ENCODE measurements at regions not wholly inside any gene's neighbourhood (a gene's known extent, or its start where the extent isn't known, plus 50 kb on each side); places are given as distances from the start of the nearest gene placed in this dataset.

DNA sequence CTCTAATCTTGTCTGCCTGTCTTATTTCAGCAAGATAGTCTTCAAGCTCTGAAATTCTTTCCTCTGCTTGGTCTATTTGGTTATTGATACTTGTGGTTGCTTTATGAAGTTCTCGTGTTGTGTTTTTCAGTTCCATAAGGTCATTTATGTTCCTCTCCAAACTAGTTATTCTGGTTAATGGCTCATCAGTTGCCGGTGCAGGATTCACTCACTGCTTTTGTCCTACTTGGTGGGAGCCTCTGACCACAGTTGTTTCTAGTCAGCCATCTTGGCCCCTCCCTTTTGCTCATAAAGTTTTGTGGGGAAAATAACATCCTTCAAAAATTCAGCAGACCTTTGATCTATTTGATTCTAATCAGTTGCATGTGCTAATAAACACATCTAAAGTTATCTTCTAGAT, 158.6 kb upstream of the PARD3B start:
- TF ChIP-seq, protein P1, sequence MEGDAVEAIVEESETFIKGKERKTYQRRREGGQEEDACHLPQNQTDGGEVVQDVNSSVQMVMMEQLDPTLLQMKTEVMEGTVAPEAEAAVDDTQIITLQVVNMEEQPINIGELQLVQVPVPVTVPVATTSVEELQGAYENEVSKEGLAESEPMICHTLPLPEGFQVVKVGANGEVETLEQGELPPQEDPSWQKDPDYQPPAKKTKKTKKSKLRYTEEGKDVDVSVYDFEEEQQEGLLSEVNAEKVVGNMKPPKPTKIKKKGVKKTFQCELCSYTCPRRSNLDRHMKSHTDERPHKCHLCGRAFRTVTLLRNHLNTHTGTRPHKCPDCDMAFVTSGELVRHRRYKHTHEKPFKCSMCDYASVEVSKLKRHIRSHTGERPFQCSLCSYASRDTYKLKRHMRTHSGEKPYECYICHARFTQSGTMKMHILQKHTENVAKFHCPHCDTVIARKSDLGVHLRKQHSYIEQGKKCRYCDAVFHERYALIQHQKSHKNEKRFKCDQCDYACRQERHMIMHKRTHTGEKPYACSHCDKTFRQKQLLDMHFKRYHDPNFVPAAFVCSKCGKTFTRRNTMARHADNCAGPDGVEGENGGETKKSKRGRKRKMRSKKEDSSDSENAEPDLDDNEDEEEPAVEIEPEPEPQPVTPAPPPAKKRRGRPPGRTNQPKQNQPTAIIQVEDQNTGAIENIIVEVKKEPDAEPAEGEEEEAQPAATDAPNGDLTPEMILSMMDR (IDR thresholded peaks at IDR 0.05) = no peak
- no peak for TF ChIP-seq POLR2A (IDR thresholded peaks at IDR 0.05)
